Omental fat pad (tissue), 3 donors: ENCODE measurements at regions not wholly inside any gene's neighbourhood (a gene's known extent, or its start where the extent isn't known, plus 50 kb on each side); places are given as distances from the start of the nearest gene placed in this dataset.

Experiments used
- ATAC-seq: fragments of 150-250 bp; one replicate; pipeline ENCODE4 v1.9.1; 2016; ENCODE audit warnings: mild to moderate bottlenecking, moderate library complexity; ENCODE audit not compliant: low FRiP score
- DNase-seq: peaks from one replicate; pipeline ENCODE4 v3.0.0-alpha.2; 2019; ENCODE audit warnings: low spot score
- TF ChIP-seq, protein P1 (sequence below), 3 donors: fragments of 450-650 bp; IDR thresholded peaks; one replicate each; pipeline ENCODE4 v1.5.1; 2016 to 2017; ENCODE audit warnings: antibody characterized with exemption in 3 of 3, mild to moderate bottlenecking in 3 of 3, moderate library complexity in 2 of 3

GRCh38 chr4:181670506-181670905 is 572.7 kb upstream of the TENM3 start:
- TF ChIP-seq, protein P1, sequence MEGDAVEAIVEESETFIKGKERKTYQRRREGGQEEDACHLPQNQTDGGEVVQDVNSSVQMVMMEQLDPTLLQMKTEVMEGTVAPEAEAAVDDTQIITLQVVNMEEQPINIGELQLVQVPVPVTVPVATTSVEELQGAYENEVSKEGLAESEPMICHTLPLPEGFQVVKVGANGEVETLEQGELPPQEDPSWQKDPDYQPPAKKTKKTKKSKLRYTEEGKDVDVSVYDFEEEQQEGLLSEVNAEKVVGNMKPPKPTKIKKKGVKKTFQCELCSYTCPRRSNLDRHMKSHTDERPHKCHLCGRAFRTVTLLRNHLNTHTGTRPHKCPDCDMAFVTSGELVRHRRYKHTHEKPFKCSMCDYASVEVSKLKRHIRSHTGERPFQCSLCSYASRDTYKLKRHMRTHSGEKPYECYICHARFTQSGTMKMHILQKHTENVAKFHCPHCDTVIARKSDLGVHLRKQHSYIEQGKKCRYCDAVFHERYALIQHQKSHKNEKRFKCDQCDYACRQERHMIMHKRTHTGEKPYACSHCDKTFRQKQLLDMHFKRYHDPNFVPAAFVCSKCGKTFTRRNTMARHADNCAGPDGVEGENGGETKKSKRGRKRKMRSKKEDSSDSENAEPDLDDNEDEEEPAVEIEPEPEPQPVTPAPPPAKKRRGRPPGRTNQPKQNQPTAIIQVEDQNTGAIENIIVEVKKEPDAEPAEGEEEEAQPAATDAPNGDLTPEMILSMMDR (IDR thresholded peaks at IDR 0.05): no peak
- DNase-seq (no peak), ATAC-seq (no peak)

DNA sequence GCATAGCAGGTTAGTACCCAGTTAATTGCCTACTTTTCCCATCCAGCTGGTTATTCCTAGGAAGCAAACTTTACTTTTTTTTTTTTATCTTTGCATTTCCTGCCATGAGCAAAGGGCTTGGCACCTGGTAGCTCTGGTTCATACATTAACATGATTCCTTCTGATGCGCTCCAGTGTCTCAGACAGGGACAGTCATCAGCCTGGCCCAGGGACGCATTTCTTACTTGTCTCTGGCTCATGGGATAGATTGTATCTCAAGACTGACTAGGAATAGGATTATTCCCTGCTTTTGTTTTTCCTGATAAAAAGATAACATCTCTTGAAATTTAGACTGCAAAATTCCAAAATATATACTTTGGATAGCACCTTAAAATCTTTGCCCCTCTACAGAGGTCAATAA is 571.5 kb upstream of the TENM3 start:
- TF ChIP-seq, protein P1 (IDR thresholded peaks at IDR 0.05): no peak
- DNase-seq (no peak), ATAC-seq (no peak)

DNA sequence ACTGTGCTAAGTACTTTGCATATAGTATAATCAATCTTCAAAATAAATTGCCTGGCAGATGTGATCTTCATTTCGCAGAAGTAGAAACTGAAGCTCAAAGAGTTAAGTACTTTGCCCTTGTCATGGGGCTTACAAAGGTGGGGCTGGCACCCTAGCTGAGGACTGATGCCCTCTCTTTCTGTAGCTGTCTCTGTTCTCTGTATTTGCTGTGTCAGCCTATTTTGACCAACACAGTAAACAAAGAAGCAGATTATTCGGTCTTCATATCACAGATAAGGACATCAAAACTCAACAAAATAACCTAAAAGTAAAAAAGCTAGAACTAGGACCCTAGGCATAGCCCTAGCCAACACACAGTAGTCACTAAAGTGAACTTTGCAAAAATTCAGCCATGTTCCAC is 570.5 kb upstream of the TENM3 start:
- TF ChIP-seq, protein P1 (IDR thresholded peaks at IDR 0.05): no peak
- DNase-seq (no peak), ATAC-seq (no peak)

DNA sequence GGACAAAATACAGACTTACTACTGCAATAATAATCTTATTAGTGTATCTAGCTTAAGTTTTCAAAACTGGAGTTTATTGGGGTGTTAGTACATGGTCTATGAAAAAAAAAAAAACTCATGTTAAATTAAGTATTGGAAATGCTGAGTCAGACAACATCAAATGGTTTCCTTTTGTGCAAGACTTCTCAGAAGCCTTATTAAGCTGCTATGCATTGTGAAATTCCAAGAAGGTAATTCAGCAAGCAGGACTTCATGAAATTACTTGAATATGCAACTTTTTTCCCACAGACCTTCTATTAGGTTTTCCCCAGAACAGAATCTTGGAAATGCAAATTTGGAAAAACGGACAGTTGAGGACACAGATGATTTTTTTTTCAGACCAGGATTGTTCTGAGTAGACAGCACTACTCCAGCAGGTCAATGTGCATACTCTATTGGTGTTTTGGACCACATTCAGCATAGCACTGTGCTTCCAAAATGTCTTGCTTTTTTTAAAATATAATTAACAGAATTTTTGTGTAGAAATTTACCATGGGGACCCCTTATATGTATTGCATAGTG is 568.8 kb upstream of the TENM3 start:
- TF ChIP-seq, protein P1 (IDR thresholded peaks at IDR 0.05): no peak
- peak; percentile 23 for ATAC-seq
- no peak for DNase-seq

- no peak for DNase-seq
These were observed 566.7 kb upstream of the TENM3 start for GRCh38 chr4:181676546-181676945.

DNA sequence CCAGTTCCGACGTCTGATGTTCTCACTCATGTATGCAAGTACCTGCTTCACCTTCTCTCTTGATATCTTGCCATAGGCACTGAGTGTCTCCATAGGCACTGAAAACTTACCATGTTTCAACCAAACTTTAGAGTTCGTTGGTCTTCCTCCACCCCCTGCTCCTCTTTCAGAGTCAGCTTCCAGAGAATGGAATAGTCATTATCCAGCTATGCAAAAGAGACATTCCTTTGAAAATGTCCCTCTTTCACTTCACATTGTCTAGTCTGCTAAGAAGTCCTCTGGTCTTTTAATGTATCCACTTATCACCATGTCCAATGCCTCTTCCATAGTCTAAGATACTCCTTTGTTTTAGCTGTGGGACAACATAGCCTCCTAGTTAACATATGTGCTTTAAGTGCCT is 566.0 kb upstream of the TENM3 start:
- DNase-seq (no peak), ATAC-seq (no peak)
- TF ChIP-seq, protein P1 (IDR thresholded peaks at IDR 0.05): no peak

More at GRCh38 chr4:181676546-181676945, 566.7 kb upstream of the TENM3 start:
- TF ChIP-seq, protein P1 (IDR thresholded peaks at IDR 0.05): no peak
- no peak for ATAC-seq

DNA sequence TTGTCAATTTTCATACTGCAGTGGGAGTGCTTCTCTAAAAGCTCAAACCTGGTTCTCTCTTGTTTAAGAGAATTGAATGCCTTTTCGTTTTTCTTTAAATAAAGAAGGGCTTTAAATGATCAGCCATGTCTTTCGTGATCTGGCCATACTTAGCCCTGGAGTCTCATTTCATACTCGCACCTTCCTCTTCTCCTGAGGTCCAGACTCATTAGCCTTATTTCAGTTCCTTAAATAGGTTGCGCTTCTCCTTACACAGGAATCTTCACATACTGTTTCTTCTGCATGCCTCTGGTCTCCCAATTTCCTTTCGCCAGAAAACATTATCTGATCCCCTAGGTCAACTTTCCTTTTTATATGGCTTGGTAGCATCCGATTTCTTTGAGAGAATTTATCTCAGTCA is 565.6 kb upstream of the TENM3 start:
- ATAC-seq: no peak
- no peak for DNase-seq
- TF ChIP-seq, protein P1 (IDR thresholded peaks at IDR 0.05): no peak
